ENCODE measurements at regions not wholly inside any gene's neighbourhood (a gene's known extent, or its start where the extent isn't known, plus 50 kb on each side); places are given as distances from the start of the nearest gene placed in this dataset.
"Not testable (repeated sequence)": the region's sequence is repeated elsewhere in the genome, so short reads cannot be mapped to it uniquely, and the experiment has no call there.

- no peak for DNase-seq
These were observed 71.4 kb downstream of the TLR4 start for GRCh38 chr9:117775591-117775990.

DNA sequence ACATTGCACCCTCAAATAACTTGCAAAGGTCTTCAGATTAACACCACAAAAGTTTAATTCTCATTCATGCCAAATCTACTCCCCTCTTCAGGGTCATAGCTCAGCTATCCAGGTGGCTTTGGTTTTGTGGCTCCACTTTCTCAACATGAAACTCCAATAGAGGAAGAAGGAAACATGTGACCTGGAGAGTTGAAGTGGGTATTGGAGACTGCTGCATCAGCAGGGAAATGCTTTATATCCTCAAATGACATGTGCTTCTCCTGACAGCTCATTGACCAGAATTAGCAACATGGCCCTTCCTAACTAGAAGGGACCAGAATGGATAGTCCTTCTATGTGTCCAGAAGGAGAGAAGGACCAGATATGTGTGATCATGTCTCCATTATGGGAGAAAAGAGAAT is 73.6 kb downstream of the TLR4 start:
- no peak for DNase-seq

DNA sequence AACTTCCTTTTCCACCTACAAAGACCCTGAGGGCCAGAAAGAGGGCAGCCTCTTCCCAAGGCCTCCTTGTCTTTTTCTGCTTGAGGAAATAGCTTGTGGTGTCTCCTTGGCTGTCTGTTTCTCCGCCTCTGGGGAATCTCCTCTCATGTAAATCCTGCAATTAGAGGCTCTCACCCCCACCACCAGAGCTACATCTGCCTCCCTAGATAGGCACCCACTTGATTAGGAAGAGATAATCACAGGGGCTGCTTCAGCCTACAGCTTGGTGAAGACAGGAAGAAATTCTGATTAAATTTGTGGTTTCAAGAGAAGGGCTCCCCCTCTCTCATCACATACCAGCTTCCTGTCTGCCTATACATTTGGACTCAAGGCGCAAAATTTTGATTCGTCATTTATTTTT is 75.6 kb downstream of the TLR4 start:
- no peak for DNase-seq

- peak; percentile 34 for DNase-seq
These were observed 79.0 kb downstream of the TLR4 start for GRCh38 chr9:117782931-117783788.

DNA sequence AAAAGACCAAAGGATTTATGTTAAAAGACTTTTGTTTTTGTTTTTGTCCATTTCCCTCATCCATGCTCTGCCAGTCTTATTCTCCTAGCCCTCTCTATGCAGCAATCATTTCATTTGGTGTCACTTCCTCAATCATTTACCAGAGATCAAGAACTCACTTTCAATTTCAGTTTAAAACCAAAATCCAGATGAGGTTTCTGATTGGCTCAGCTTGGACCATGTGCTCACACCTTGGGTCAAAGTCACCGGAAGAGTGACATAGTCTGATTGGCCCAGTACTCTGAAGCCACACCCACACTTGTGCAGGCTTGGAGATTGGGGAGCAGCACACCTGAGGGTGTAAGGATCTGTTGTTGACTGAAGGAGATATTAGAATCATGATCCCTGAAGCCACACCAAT is 79.6 kb downstream of the TLR4 start:
- DNase-seq = no peak

GRCh38 chr9:117784996-117785395 is 80.8 kb downstream of the TLR4 start:
- no peak for DNase-seq

GRCh38 chr9:117787746-117788145 is 83.5 kb downstream of the TLR4 start:
- no peak for DNase-seq

GRCh38 chr9:117795271-117795670 is 91.1 kb downstream of the TLR4 start:
- no peak for DNase-seq

DNA sequence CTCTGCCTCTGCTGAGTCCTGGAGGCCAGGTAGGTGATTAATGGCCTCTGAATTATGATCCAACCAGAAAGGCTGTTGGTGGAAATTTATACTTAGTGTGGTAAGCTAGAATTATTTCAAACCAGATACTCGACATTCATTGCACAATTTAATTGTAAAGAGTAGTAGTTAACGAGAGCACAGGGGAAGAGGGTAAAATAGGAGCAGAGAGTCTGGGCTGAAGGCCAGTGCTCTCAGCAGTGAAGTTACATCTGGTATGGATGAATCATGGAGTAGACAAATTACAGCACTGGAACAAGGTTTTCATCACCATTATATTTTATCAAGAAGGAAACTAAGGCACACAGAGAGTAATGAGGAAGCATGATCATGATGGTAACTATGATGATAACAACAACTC is 92.5 kb downstream of the TLR4 start:
- DNase-seq = no peak

DNA sequence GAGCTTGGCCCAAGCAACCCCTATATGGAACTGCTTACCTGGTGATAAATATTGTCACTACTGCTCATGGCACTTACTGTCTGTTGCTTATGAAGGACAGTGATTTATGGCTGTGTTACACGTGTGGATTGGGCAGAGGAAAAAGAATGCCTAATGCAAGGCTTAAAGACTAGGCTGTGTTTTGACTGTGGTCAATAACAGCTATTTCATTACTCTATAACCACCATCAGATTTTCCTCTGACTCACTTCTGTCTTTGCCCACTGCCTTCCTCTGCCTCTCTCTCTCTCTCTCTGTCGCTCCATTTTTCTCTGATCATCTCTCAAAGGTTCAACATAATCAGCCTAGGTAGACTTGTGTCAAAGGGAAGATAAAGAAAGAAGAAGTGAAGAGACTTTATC is 96.2 kb downstream of the TLR4 start:
- no peak for DNase-seq

- DNase-seq = no peak
These were observed 105.5 kb downstream of the TLR4 start for GRCh38 chr9:117809751-117810150.

DNA sequence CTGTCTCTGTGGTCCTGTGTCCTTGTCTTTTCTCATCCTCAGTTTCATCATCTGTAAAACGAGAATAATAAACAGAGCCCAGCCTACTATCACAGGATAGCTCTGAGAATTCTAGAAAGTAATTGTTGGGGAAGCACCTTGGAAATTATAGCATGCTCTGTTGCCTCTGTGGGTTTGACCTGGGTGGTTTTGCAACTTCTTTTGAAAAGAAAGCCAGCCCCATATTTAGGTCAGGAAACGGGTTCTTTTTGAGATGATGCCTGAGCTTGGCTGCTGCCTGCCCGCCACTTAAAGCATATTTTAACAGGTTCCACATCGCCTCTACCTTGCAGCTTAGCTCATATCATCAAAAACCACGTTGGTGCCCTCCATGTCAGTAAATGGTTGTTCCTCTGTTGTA is 111.1 kb downstream of the TLR4 start:
- DNase-seq = no peak

DNA sequence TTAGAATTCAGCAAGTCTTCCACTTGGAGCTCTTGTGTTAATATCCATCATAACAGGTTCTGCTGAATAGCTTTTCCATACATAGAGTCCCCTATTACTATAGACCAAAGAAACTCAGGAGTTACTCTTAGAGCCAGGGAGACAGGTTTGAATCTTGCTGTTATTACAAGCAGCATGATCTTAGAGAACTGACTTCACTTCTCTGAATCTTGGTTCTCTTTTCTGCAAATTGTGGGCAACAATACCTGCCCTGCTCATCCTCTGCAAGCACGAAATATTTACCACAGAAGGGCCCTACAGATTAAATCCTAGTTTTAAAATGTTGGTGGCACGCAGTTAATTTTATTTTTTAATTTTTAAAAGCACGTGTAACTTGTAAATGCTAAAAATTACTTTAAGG is 111.7 kb downstream of the TLR4 start:
- no peak for DNase-seq

GRCh38 chr9:117821954-117822353 is 117.8 kb downstream of the TLR4 start:
- no peak for DNase-seq

DNA sequence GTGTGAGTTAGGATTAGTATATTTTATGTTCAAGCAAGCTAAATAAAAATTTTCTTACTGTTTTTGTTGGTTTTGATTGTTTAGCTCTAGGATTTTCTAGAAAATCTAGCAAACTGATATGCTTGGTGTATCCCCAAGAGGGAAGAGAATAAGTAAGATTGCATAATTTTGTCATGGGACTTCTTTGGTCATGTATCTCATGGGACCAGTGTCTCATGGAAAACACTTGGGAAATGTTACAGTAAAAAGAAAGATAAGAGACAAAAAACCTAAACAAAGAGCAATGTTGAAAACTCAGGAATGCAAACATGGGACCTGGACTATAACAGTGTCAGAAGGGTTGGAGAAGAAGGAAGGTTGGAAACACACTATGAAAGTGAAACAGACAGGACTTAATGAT is 119.4 kb downstream of the TLR4 start:
- no peak for DNase-seq

DNA sequence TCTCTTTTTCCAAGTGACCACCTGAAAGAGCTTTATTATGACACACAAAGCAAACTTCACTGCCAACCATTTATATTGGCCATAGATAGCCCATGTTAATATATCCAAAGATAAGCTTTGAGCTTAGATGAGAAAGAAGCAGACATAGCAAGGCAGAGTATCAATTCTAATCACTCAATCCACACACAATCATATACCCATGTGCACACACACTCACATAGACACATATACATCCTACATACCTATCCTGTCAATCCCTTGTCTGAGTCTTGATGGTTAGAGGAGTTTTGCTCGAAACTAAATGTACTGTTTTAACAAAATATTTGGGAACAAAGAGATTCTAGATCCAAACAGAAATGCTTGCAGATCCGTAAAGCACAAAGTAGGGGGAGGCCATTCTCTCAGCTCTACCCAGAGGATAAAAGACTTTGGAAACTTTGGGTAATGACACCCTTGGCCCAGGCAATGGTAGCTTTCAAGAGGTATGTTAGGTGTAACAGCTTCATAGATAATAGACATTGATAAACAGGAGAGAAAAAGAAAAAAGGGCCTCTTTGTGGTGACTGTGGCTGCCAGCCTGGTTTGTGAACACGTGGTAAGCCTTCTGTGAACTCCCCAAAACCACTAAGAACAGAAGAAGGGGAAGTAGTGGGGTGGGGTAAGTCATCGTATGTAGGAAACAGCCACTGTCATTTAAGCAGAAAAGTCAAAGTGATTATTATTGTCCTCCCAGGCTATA is 121.6 kb downstream of the TLR4 start:
- DNase-seq = no peak

GRCh38 chr9:117826837-117827236 is 122.6 kb downstream of the TLR4 start:
- no peak for DNase-seq

GRCh38 chr9:117827456-117827855 is 123.3 kb downstream of the TLR4 start:
- no peak for DNase-seq

GRCh38 chr9:117828466-117828865 is 124.3 kb downstream of the TLR4 start:
- DNase-seq = no peak

DNA sequence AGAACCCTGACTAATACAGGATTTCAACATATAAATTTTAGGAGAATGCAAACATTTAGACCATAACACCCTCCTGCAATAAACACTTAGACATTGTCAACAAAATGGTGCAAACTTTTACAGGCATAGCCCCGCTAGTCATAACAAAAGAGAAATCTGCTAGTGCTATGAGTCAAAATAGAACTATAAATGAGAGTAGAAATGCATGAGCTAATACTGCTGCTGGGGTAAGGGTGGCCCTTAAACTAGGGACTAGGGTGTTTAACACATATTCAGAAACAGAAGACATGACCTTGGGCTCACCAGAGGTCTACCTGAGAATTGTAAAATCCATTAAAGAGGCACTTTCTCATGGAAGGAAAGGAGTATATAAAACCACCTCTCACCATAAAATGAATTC is 131.6 kb downstream of the TLR4 start:
- no peak for DNase-seq

- no peak for DNase-seq
These were observed 135.7 kb downstream of the TLR4 start for GRCh38 chr9:117839862-117840261.

GRCh38 chr9:117851836-117852461 is 147.7 kb downstream of the TLR4 start:
- DNase-seq = not testable (repeated sequence)

DNA sequence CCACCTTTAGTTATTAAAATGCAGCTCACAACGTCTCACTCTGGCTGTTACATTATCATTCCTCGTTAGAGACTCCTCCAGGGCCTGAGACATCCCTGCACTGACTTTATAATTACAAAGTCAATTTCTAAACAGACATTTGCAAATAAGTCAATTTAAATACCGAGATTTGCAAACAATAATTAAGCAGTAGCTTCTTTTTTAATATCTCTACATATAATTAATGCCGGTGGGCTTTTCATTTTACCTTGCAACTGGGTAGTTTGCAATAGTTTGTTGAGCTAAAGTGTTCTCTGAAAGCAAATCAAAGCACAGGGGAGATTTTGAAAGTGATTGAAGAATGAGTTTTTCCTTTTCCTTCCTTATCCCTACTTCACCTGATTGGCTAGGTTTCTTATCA is 154.4 kb downstream of the TLR4 start:
- DNase-seq = no peak

- DNase-seq = no peak
These were observed 156.6 kb downstream of the TLR4 start for GRCh38 chr9:117860849-117861248.

Data from amniotic stem cell (primary cell).